Heart left ventricle (tissue), 13 donors: ENCODE measurements at regions not wholly inside any gene's neighbourhood (a gene's known extent, or its start where the extent isn't known, plus 50 kb on each side); places are given as distances from the start of the nearest gene placed in this dataset.

ENCODE experiments used
- POLR2A ChIP-seq, 2 donors: fragments of 450-650 bp; IDR thresholded peaks; one replicate each; pipeline ENCODE4 v1.6.1; 2017; ENCODE audit warnings: antibody characterized with exemption in 2 of 2, mild to moderate bottlenecking in 2 of 2, moderate library complexity in 2 of 2
- TF ChIP-seq, protein P1 (sequence below), 12 donors: fragments of 200-600 bp; sonication (generic) in 4 of 12; IDR thresholded peaks; one replicate each; pipeline versions ENCODE4 v1.5.0 to v1.8.0; 2018 to 2022; ENCODE audit warnings: antibody characterized with exemption in 12 of 12, mild to moderate bottlenecking in 5 of 12
- donor health status: ischemic (EF 13 %, LVEDD 7.1; RV severe dilation, severe dysfunction).
- donor health status: DM: no; HTN: yes; CAD: no.
- donor health status: DM: no; HTN: no; CAD: no.
- donor health status: ischemic (EF 25% LVEDD 6.9; RV normal size, moderate dysfunction).
- donor health status: ischemic (EF 25% LVEDD 5.7; RV mildly dilated, moderate dysfunction).
- donor health status: ischemic (EF 35%, LVEDD 5.7; RV mildly dilated, moderate dysfunction).
- donor health status: nonischemic (EF 11% LVEDD 7.7; RV severe dilation, severe dysfunction).
- donor health status: DM: yes; HTN: yes; CAD: no.
- donor health status: PGD.
- donor health status: ischemic (EF 29% LVEDD 5.4; RV normal size, mild dysfunction).
- donor health status: nonischemic (EF 23%, LVEDD 6.1; RV moderate dilation, normal function).

DNA sequence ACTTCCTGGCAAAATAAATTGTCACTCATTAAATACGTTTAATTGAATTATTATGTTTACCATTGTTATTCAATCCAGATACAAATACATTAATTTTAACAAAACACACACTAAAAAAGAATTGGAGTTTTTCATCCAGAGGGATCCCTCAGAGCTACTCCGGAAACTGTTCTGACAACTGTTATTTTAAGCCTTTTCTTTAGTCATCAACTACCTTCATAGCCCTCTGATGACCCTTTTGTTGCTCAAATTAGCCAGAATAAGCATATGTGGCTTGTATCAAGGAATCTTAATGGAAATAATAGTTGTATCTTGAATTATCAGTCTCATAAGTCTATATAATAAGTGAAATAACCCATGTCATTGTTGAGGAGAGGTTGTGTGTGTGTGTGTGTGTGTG is 405.4 kb upstream of the FAT3 start:
- TF ChIP-seq, protein P1, sequence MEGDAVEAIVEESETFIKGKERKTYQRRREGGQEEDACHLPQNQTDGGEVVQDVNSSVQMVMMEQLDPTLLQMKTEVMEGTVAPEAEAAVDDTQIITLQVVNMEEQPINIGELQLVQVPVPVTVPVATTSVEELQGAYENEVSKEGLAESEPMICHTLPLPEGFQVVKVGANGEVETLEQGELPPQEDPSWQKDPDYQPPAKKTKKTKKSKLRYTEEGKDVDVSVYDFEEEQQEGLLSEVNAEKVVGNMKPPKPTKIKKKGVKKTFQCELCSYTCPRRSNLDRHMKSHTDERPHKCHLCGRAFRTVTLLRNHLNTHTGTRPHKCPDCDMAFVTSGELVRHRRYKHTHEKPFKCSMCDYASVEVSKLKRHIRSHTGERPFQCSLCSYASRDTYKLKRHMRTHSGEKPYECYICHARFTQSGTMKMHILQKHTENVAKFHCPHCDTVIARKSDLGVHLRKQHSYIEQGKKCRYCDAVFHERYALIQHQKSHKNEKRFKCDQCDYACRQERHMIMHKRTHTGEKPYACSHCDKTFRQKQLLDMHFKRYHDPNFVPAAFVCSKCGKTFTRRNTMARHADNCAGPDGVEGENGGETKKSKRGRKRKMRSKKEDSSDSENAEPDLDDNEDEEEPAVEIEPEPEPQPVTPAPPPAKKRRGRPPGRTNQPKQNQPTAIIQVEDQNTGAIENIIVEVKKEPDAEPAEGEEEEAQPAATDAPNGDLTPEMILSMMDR (IDR thresholded peaks at IDR 0.05), result no peak
- no peak for TF ChIP-seq POLR2A (IDR thresholded peaks at IDR 0.05)
